HFF-Myc (cell line): ENCODE measurements at regions not wholly inside any gene's neighbourhood (a gene's known extent, or its start where the extent isn't known, plus 50 kb on each side); places are given as distances from the start of the nearest gene placed in this dataset.

Experiments
- DNase-seq: peaks from one replicate; pipeline ENCODE4 v3.0.0-alpha.2; 2011; ENCODE audit warnings: low read depth; ENCODE audit errors: extremely low read depth
- H3K4me3 ChIP-seq: replicated peaks from 2 replicates; pipeline ENCODE4 v1.5.1; 2011; ENCODE audit warnings: low read depth, mild to moderate bottlenecking, control low read depth, low read length
- TF ChIP-seq, protein P1 (sequence below): IDR thresholded peaks from 2 replicates; pipeline ENCODE4 v1.5.1; 2012; ENCODE audit warnings: mild to moderate bottlenecking, low read depth, low read length, control low read depth; ENCODE audit errors: missing control alignments

- H3K4me3 ChIP-seq = no peak overlapping the region
- DNase-seq = no peak
- TF ChIP-seq, protein P1, sequence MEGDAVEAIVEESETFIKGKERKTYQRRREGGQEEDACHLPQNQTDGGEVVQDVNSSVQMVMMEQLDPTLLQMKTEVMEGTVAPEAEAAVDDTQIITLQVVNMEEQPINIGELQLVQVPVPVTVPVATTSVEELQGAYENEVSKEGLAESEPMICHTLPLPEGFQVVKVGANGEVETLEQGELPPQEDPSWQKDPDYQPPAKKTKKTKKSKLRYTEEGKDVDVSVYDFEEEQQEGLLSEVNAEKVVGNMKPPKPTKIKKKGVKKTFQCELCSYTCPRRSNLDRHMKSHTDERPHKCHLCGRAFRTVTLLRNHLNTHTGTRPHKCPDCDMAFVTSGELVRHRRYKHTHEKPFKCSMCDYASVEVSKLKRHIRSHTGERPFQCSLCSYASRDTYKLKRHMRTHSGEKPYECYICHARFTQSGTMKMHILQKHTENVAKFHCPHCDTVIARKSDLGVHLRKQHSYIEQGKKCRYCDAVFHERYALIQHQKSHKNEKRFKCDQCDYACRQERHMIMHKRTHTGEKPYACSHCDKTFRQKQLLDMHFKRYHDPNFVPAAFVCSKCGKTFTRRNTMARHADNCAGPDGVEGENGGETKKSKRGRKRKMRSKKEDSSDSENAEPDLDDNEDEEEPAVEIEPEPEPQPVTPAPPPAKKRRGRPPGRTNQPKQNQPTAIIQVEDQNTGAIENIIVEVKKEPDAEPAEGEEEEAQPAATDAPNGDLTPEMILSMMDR = no peak
These were observed 185.1 kb downstream of the SCG2 start for GRCh38 chr2:223416815-223417610.

DNA sequence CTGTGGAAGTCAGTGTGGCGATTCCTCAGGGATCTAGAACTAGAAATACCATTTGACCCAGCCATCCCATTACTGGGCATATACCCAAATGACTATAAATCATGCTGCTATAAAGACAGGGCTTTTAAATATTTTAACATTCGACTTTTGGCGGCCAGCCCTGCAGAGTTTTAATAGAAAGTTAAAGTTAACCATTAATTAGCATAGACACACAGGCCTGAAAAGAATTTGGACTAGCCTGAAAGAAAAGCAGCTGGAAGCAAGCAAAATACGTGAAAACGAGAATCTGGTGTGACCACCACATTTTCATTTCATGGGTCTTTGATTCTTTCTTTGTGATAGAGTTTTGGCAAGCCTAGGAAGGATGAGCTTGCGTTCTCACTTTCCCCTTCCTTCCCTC, 184.0 kb downstream of the SCG2 start:
- no peak for DNase-seq
- no peak overlapping the region for H3K4me3 ChIP-seq
- TF ChIP-seq, protein P1 = no peak

GRCh38 chr2:223418604-223419199, 183.5 kb downstream of the SCG2 start:
- DNase-seq = no peak
- TF ChIP-seq, protein P1 = no peak
- H3K4me3 ChIP-seq = no peak overlapping the region

DNA sequence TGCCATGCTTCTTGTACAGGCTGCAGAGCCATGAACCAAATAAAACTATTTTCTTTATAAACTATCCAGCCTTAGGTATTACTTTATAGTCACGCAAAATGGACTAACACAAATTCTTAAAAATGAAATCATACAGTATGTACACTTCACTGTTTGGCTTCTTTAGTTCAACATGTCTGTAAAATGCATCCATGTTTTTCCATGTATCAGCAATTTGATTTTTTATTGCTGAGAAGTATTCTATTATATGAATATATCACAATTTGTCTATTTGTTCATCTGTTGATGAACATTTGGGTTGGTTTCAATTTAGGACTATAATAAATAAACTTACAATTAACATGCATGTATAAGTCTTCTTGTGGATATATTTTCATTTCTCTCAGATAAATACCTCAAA, 182.1 kb downstream of the SCG2 start:
- no peak overlapping the region for H3K4me3 ChIP-seq
- DNase-seq = no peak
- TF ChIP-seq, protein P1 = no peak

DNA sequence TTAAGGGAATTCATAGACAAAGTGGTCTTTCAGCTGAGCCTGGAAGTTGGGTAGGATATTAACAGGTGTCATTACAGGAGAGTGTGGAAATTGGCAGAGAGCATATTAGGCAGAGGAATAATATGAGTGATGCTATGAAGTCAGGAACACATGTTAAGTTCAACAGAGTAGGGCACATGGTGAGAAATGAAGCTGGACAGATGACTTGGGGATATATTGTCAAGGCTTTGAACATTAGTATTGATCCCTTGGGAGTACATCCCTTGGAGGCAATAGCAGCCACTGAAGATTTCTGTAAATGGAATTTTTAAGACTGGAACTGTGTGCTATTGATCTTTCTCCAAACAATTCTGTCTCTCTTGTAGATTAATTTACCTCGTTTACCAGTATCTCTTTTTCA, 170.7 kb downstream of the SCG2 start:
- TF ChIP-seq, protein P1 = no peak
- no peak for DNase-seq
- H3K4me3 ChIP-seq = no peak overlapping the region

GRCh38 chr2:223433461-223433860, 168.7 kb downstream of the SCG2 start:
- no peak for DNase-seq
- TF ChIP-seq, protein P1 = no peak
- H3K4me3 ChIP-seq = no peak overlapping the region

GRCh38 chr2:223437788-223438187, 164.4 kb downstream of the SCG2 start:
- no peak for DNase-seq
- TF ChIP-seq, protein P1 = no peak
- no peak overlapping the region for H3K4me3 ChIP-seq
